ENCODE measurements at regions not wholly inside any gene's neighbourhood (a gene's known extent, or its start where the extent isn't known, plus 50 kb on each side); places are given as distances from the start of the nearest gene placed in this dataset.

DNA sequence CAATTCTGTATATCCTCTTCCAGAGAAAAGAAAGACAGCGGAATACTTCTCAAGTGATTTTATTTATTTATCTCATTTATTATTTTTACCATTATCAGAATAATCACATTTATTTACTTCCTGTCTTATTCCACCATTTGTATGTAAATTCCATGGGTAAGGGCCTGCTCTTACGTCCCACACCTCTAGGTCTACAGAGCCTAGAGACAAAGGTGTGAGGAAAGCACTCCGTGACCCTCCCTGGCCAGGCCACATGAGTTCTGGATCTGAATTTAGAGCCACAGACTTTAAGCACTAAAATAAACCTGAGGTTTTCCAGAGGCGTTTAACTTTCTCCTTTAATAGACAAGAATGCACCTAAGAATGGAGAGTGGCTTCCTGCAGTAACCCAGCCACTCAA, 85.3 kb upstream of the CTSV start:
- no peak for TF ChIP-seq HOXA7 (CRISPR knock-in tag; IDR thresholded peaks at IDR 0.05)
- TF ChIP-seq RCOR1 (IDR thresholded peaks at IDR 0.05; ENCODE audit: low read depth, low read length): no peak
- TF ChIP-seq RARB (CRISPR knock-in tag; IDR thresholded peaks at IDR 0.05): no peak
- no peak for TF ChIP-seq ESRRA (IDR thresholded peaks at IDR 0.05; ENCODE audit: borderline replicate concordance, low read length)
- no peak for TF ChIP-seq CBX8 (IDR thresholded peaks at IDR 0.05)
- TF ChIP-seq ZFP36 (IDR thresholded peaks at IDR 0.05; ENCODE audit: borderline replicate concordance, partially characterized antibody): no peak
- TF ChIP-seq RFX5 (IDR thresholded peaks at IDR 0.05): no peak
- TF ChIP-seq, protein P1, sequence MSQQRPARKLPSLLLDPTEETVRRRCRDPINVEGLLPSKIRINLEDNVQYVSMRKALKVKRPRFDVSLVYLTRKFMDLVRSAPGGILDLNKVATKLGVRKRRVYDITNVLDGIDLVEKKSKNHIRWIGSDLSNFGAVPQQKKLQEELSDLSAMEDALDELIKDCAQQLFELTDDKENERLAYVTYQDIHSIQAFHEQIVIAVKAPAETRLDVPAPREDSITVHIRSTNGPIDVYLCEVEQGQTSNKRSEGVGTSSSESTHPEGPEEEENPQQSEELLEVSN (IDR thresholded peaks at IDR 0.05; ENCODE audit: borderline replicate concordance, low read depth): no peak
- TF ChIP-seq CTCF (IDR thresholded peaks at IDR 0.05): no peak
- no peak for TF ChIP-seq POLR2A (IDR thresholded peaks at IDR 0.05; ENCODE audit: low read length)
- TF ChIP-seq REST (IDR thresholded peaks at IDR 0.05): no peak
- TF ChIP-seq, protein P2, sequence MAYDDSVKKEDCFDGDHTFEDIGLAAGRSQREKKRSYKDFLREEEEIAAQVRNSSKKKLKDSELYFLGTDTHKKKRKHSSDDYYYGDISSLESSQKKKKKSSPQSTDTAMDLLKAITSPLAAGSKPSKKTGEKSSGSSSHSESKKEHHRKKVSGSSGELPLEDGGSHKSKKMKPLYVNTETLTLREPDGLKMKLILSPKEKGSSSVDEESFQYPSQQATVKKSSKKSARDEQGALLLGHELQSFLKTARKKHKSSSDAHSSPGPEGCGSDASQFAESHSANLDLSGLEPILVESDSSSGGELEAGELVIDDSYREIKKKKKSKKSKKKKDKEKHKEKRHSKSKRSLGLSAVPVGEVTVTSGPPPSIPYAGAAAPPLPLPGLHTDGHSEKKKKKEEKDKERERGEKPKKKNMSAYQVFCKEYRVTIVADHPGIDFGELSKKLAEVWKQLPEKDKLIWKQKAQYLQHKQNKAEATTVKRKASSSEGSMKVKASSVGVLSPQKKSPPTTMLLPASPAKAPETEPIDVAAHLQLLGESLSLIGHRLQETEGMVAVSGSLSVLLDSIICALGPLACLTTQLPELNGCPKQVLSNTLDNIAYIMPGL (CRISPR knock-in tag; IDR thresholded peaks at IDR 0.05; ENCODE audit: borderline replicate concordance): no peak
- no peak for TF ChIP-seq KDM5A (IDR thresholded peaks at IDR 0.05)
- no peak for TF ChIP-seq BCL3 (IDR thresholded peaks at IDR 0.05)
